Omental fat pad (tissue), 3 donors: ENCODE measurements at regions not wholly inside any gene's neighbourhood (a gene's known extent, or its start where the extent isn't known, plus 50 kb on each side); places are given as distances from the start of the nearest gene placed in this dataset.

ENCODE experiments used
- ATAC-seq: fragments of 150-250 bp; one replicate; pipeline ENCODE4 v1.9.1; 2016; ENCODE audit warnings: mild to moderate bottlenecking, moderate library complexity; ENCODE audit not compliant: low FRiP score
- DNase-seq: peaks from one replicate; pipeline ENCODE4 v3.0.0-alpha.2; 2019; ENCODE audit warnings: low spot score
- CTCF ChIP-seq, 3 donors: fragments of 450-650 bp; IDR thresholded peaks; one replicate each; pipeline ENCODE4 v1.5.1; 2016 to 2017; ENCODE audit warnings: antibody characterized with exemption in 3 of 3, mild to moderate bottlenecking in 3 of 3, moderate library complexity in 2 of 3

DNA sequence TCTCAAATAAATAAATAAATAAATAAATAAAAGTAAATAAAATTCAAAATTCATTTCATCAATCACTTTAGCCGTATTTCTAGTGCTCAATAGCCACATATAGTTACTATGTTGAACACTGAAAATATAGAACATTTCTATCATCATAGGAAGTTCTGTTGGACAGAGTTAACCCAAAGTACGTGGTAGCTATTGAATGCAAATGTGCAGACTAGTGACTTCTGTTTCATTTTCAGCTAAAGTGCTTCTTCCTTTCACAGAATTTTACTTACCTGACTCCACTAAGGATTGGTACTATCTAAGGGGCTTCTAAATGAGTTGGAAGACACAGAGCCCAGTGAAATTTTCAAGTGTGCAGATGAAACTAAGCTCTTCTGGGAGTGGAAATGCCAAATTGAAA lies 1208.3 kb downstream of the MAT2B start:
- ATAC-seq: no peak
- no peak for DNase-seq
- no peak for TF ChIP-seq CTCF (IDR thresholded peaks at IDR 0.05)

GRCh38 chr5:164721116-164721515 lies 1215.7 kb downstream of the MAT2B start:
- no peak for ATAC-seq
- no peak for TF ChIP-seq CTCF (IDR thresholded peaks at IDR 0.05)
- DNase-seq: no peak

GRCh38 chr5:164721656-164722055 lies 1216.2 kb downstream of the MAT2B start:
- no peak for DNase-seq
- no peak for TF ChIP-seq CTCF (IDR thresholded peaks at IDR 0.05)
- ATAC-seq: no peak

GRCh38 chr5:164722702-164723101 lies 1217.3 kb downstream of the MAT2B start:
- ATAC-seq (no peak), DNase-seq (no peak)
- no peak for TF ChIP-seq CTCF (IDR thresholded peaks at IDR 0.05)

- ATAC-seq: no peak
- TF ChIP-seq CTCF (IDR thresholded peaks at IDR 0.05): no peak
Measured at GRCh38 chr5:164727012-164727411, 1221.6 kb downstream of the MAT2B start.

GRCh38 chr5:164728733-164729132 lies 1223.3 kb downstream of the MAT2B start:
- no peak for TF ChIP-seq CTCF (IDR thresholded peaks at IDR 0.05)
- DNase-seq: no peak
- ATAC-seq: no peak

More at GRCh38 chr5:164727012-164727411, 1221.6 kb downstream of the MAT2B start:
- DNase-seq: no peak

DNA sequence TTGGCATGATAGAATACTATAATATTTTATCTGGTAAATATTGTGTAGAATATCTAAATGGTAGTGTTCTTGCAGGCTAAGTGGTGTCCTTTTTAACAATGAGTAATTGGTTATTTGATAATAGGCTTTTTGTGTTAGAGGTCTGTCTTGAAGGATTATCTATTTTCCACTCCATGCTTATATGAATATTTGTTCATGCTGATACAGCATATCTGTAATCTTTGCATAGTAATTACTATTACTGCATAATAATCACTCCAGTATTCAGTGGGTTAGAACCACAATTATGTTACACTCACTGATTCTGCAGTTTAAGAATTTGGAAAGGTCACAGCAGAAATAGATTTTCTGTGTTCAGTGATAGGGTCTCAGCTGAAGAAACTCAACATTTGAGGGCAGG lies 1229.9 kb downstream of the MAT2B start:
- ATAC-seq (no peak), DNase-seq (no peak)
- no peak for TF ChIP-seq CTCF (IDR thresholded peaks at IDR 0.05)
